Superior temporal gyrus (tissue), 1 donor: ENCODE measurements at regions not wholly inside any gene's neighbourhood (a gene's known extent, or its start where the extent isn't known, plus 50 kb on each side); places are given as distances from the start of the nearest gene placed in this dataset.
"Not testable (repeated sequence)": the region's sequence is repeated elsewhere in the genome, so short reads cannot be mapped to it uniquely, and the experiment has no call there.

Experiments used
- DNase-seq: peaks from one replicate; pipeline ENCODE4 v3.0.0-alpha.2; 2016; ENCODE audit errors: extremely low spot score

- DNase-seq, result no peak
Measured at GRCh38 chr1:172837816-172838679, 179.1 kb downstream of the FASLG start.

- no peak for DNase-seq
Measured at GRCh38 chr1:172838680-172839313, 179.9 kb downstream of the FASLG start.

GRCh38 chr1:172839639-172840038, 180.7 kb downstream of the FASLG start:
- DNase-seq, result not testable (repeated sequence)

- DNase-seq, result no peak
Measured at GRCh38 chr1:172843444-172843843, 184.5 kb downstream of the FASLG start.

GRCh38 chr1:172845371-172845770, 186.5 kb downstream of the FASLG start:
- no peak for DNase-seq

- DNase-seq, result no peak
Measured at GRCh38 chr1:172845865-172846264, 187.0 kb downstream of the FASLG start.

- DNase-seq, result not testable (repeated sequence)
Measured at GRCh38 chr1:172847814-172848213, 188.9 kb downstream of the FASLG start.

GRCh38 chr1:172849653-172850052, 190.8 kb downstream of the FASLG start:
- DNase-seq, result no peak

- DNase-seq, result no peak
Measured at GRCh38 chr1:172851077-172851476, 192.2 kb downstream of the FASLG start.

- DNase-seq, result no peak
Measured at GRCh38 chr1:172851856-172852255, 193.0 kb downstream of the FASLG start.

- not testable (repeated sequence) for DNase-seq
Measured at GRCh38 chr1:172855983-172856382, 194.8 kb downstream of the TNFSF18 start.

GRCh38 chr1:172863031-172863430, 187.7 kb downstream of the TNFSF18 start:
- DNase-seq, result no peak

GRCh38 chr1:172867216-172867818, 183.4 kb downstream of the TNFSF18 start:
- DNase-seq, result no peak

- no peak for DNase-seq
Measured at GRCh38 chr1:172870901-172871606, 179.7 kb downstream of the TNFSF18 start.

GRCh38 chr1:172874950-172875349, 175.8 kb downstream of the TNFSF18 start:
- no peak for DNase-seq

GRCh38 chr1:172875892-172876291, 174.8 kb downstream of the TNFSF18 start:
- DNase-seq, result no peak

GRCh38 chr1:172882385-172882784, 168.4 kb downstream of the TNFSF18 start:
- no peak for DNase-seq

GRCh38 chr1:172882791-172883386, 167.9 kb downstream of the TNFSF18 start:
- DNase-seq, result no peak

- no peak for DNase-seq
Measured at GRCh38 chr1:172883387-172883791, 167.4 kb downstream of the TNFSF18 start.

- DNase-seq, result no peak
Measured at GRCh38 chr1:172883844-172884243, 166.9 kb downstream of the TNFSF18 start.

- DNase-seq, result no peak
Measured at GRCh38 chr1:172885411-172885810, 165.3 kb downstream of the TNFSF18 start.

- DNase-seq, result no peak
Measured at GRCh38 chr1:172885971-172886370, 164.8 kb downstream of the TNFSF18 start.
